ENCODE measurements at regions not wholly inside any gene's neighbourhood (a gene's known extent, or its start where the extent isn't known, plus 50 kb on each side); places are given as distances from the start of the nearest gene placed in this dataset.

DNA sequence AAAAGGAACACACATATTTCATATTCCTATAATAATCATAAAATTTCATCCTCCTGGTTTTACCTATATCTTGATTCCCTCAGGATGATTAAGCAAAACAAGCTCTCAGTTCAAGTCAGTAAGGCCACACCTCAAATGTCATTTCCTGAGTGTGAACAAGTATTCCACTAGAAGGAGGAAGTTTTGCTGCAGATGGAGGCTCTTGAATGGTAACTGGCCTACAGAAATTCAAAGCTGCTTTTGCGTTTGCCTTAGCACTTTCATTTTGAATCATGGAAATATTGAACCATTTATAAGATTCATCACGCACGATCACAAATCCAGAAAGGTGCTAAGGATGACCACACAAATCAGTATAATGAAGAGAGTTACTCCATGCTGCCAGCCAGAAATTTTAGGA lies 254.4 kb upstream of the CXXC4 start:
- TF ChIP-seq, protein P1, sequence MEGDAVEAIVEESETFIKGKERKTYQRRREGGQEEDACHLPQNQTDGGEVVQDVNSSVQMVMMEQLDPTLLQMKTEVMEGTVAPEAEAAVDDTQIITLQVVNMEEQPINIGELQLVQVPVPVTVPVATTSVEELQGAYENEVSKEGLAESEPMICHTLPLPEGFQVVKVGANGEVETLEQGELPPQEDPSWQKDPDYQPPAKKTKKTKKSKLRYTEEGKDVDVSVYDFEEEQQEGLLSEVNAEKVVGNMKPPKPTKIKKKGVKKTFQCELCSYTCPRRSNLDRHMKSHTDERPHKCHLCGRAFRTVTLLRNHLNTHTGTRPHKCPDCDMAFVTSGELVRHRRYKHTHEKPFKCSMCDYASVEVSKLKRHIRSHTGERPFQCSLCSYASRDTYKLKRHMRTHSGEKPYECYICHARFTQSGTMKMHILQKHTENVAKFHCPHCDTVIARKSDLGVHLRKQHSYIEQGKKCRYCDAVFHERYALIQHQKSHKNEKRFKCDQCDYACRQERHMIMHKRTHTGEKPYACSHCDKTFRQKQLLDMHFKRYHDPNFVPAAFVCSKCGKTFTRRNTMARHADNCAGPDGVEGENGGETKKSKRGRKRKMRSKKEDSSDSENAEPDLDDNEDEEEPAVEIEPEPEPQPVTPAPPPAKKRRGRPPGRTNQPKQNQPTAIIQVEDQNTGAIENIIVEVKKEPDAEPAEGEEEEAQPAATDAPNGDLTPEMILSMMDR (conservative IDR thresholded peaks at IDR 0.05; ENCODE audit: low read length), result no peak
- TF ChIP-seq EZH2phosphoT487 (IDR thresholded peaks at IDR 0.05; ENCODE audit: borderline replicate concordance, low read depth, low read length), result no peak
